SK-N-SH (cell line): ENCODE measurements at regions not wholly inside any gene's neighbourhood (a gene's known extent, or its start where the extent isn't known, plus 50 kb on each side); places are given as distances from the start of the nearest gene placed in this dataset.

ENCODE experiments used
- CTCF ChIA-PET: fragments of 300-600, 350-600 bp; formaldehyde crosslinking; extraction: SDS; loops from one replicate; lab custom pipeline; 2021; lab: Yijun Ruan, JAX
- POLR2A ChIA-PET: fragments of 350-600 bp; sonication (Branson Sonifier 250); formaldehyde crosslinking; extraction: SDS; loops from one replicate; lab custom pipeline; 2020; ENCODE audit warnings: antibody characterized with exemption, inconsistent platforms; lab: Yijun Ruan, JAX
- DNase-seq: peaks from one replicate; pipeline ENCODE4 v3.0.0; 2012
- H2AFZ ChIP-seq: fragments of 200-600 bp; sonication (generic); 2 replicates; pipeline ENCODE4 v1.8.1; 2016; ENCODE audit warnings: antibody characterized with exemption, mild to moderate bottlenecking, low read depth
- H3F3A ChIP-seq: fragments of 200-600 bp; sonication (generic); replicated peaks from 2 replicates; pipeline ENCODE3; 2016; ENCODE audit warnings: antibody characterized with exemption, mild to moderate bottlenecking; ENCODE audit not compliant: insufficient read depth
- H3K27ac ChIP-seq, 2 experiments: fragments of 200-500 bp in 1 of 2; fragments of 200-600 bp in 1 of 2; sonication (Bioruptor generic) in 1 of 2; sonication (generic), shearing (Covaris generic) in 1 of 2; 2 replicates each; pipeline versions ENCODE4 v1.5.1 to v1.6.1; 2014 to 2016; ENCODE audit warnings: low read depth in 2 of 2, inconsistent platforms in 1 of 2, low read length in 1 of 2, mild to moderate bottlenecking in 1 of 2, mixed read lengths in 1 of 2
- H3K27me3 ChIP-seq: fragments of 200-600 bp; sonication (generic), shearing (Covaris generic); 2 replicates; pipeline ENCODE4 v1.6.1; 2016; ENCODE audit warnings: mixed run types; ENCODE audit not compliant: insufficient read depth
- H3K36me3 ChIP-seq, 2 experiments: fragments of 200-500 bp in 1 of 2; fragments of 200-600 bp in 1 of 2; sonication (Bioruptor generic) in 1 of 2; sonication (generic) in 1 of 2; replicated peaks in 1 of 2; 2 replicates each; pipeline versions ENCODE3 to v1.5.1; 2014 to 2016; ENCODE audit warnings: low read length in 1 of 2, mild to moderate bottlenecking in 1 of 2; ENCODE audit not compliant: insufficient read depth in 2 of 2, control insufficient read depth in 1 of 2
- H3K4me1 ChIP-seq, 2 experiments: fragments of 200-500 bp in 1 of 2; fragments of 200-600 bp in 1 of 2; sonication (Bioruptor generic) in 1 of 2; sonication (generic), shearing (Covaris generic) in 1 of 2; 2 replicates each; pipeline versions ENCODE4 v1.5.1 to v1.6.1; 2014 to 2016; ENCODE audit warnings: low read depth in 1 of 2, low read length in 1 of 2, mixed run types in 1 of 2; ENCODE audit not compliant: insufficient read depth in 2 of 2, control insufficient read depth in 1 of 2
- H3K4me2 ChIP-seq: fragments of 200-600 bp; sonication (generic), shearing (Covaris generic); 2 replicates; pipeline ENCODE4 v1.6.1; 2017; ENCODE audit warnings: mixed run types
- H3K4me3 ChIP-seq, 2 experiments: fragments of 200-500 bp in 1 of 2; fragments of 200-600 bp in 1 of 2; sonication (Bioruptor generic) in 1 of 2; sonication (generic), shearing (Covaris generic) in 1 of 2; 2 replicates each; pipeline versions ENCODE4 v1.5.1 to v1.8.1; 2014 to 2016; ENCODE audit warnings: low read depth in 2 of 2, inconsistent platforms in 1 of 2, low read length in 1 of 2, mild to moderate bottlenecking in 1 of 2, mixed read lengths in 1 of 2, moderate library complexity in 1 of 2
- H3K79me2 ChIP-seq: fragments of 200-600 bp; sonication (generic); 2 replicates; pipeline ENCODE4 v1.8.1; 2017; ENCODE audit warnings: mild to moderate bottlenecking; ENCODE audit not compliant: insufficient read depth
- H3K9ac ChIP-seq: fragments of 200-600 bp; sonication (generic); 2 replicates; pipeline ENCODE4 v1.6.1; 2017; ENCODE audit warnings: mixed run types
- H3K9me2 ChIP-seq: fragments of 200-600 bp; sonication (generic); 2 replicates; pipeline ENCODE4 v1.6.1; 2017; ENCODE audit warnings: mixed run types
- H3K9me3 ChIP-seq: fragments of 200-600 bp; sonication (generic); 2 replicates; pipeline ENCODE4 v1.6.1; 2017; ENCODE audit warnings: mixed run types, mild to moderate bottlenecking, moderate library complexity
- H4K20me1 ChIP-seq: fragments of 200-600 bp; sonication (generic); 2 replicates; pipeline ENCODE4 v1.6.1; 2017; ENCODE audit warnings: mild to moderate bottlenecking, mixed run types; ENCODE audit not compliant: insufficient read depth
- FOSL2 ChIP-seq: IDR thresholded peaks from 2 replicates; pipeline ENCODE4 v1.4.0; 2012; ENCODE audit warnings: low read depth, mild to moderate bottlenecking, moderate library complexity, borderline replicate concordance
- FOXJ3 ChIP-seq: sonication (generic); formaldehyde crosslinking; IDR thresholded peaks from 2 replicates; pipeline ENCODE4 v1.5.1; 2020; ENCODE audit warnings: mild to moderate bottlenecking, missing genetic modification reagents
- FOXM1 ChIP-seq: IDR thresholded peaks from 2 replicates; pipeline ENCODE4 v1.4.0; 2012; ENCODE audit warnings: low read depth, mild to moderate bottlenecking
- GATA2 ChIP-seq: sonication (generic); formaldehyde crosslinking; IDR thresholded peaks from 2 replicates; pipeline ENCODE4 v1.5.0; 2020; ENCODE audit warnings: mild to moderate bottlenecking, missing genetic modification reagents
- JUND ChIP-seq: IDR thresholded peaks from 2 replicates; pipeline ENCODE4 v1.4.0; 2012
- NFIC ChIP-seq: IDR thresholded peaks from 2 replicates; pipeline ENCODE4 v1.4.0; 2012; ENCODE audit warnings: borderline replicate concordance
- RAD21 ChIP-seq: IDR thresholded peaks from 2 replicates; pipeline ENCODE4 v1.6.1; 2012; ENCODE audit warnings: mild to moderate bottlenecking, low read length
- RCOR1 ChIP-seq: fragments of 150-350 bp; IDR thresholded peaks from 2 replicates; pipeline ENCODE4 v1.6.1; 2017; ENCODE audit warnings: antibody characterized with exemption, low read length
- RXRA ChIP-seq: IDR thresholded peaks from 2 replicates; pipeline ENCODE4 v1.4.0; 2012; ENCODE audit warnings: low read depth, mild to moderate bottlenecking, borderline replicate concordance
- SIN3A ChIP-seq: IDR thresholded peaks from 2 replicates; pipeline ENCODE4 v1.6.1; 2012; ENCODE audit warnings: low read depth, mild to moderate bottlenecking, low read length, moderate library complexity, borderline replicate concordance
- SMC3 ChIP-seq: IDR thresholded peaks from 2 replicates; pipeline ENCODE4 v1.6.1; 2012; ENCODE audit warnings: low read depth, low read length, improper control_type of control experiment
- TAF1 ChIP-seq: IDR thresholded peaks from 2 replicates; pipeline ENCODE4 v1.6.1; 2012; ENCODE audit warnings: low read depth, mild to moderate bottlenecking, low read length, moderate library complexity, borderline replicate concordance
- YY1 ChIP-seq: IDR thresholded peaks from 2 replicates; pipeline ENCODE4 v1.4.0; 2012; ENCODE audit warnings: low read depth, mild to moderate bottlenecking
- WGBS: methylation state at CpG from one replicate; pipeline ENCODE4 v1.1.6; 2017; ENCODE audit warnings: low lambda C conversion rate; 5-methylcytosine and 5-hydroxymethylcytosine counted together
- TF ChIP-seq, protein P1 (sequence below): fragments of 200-600 bp; sonication (generic); IDR thresholded peaks from 2 replicates; pipeline ENCODE4 v1.6.1; 2017; ENCODE audit warnings: antibody characterized with exemption, mild to moderate bottlenecking, moderate library complexity
- TF ChIP-seq, protein P2 (sequence below): fragments of 150-350 bp; IDR thresholded peaks from 2 replicates; pipeline ENCODE4 v1.6.1; 2017; ENCODE audit warnings: antibody characterized with exemption, low read length, low read depth, borderline replicate concordance
- TF ChIP-seq, protein P3 (sequence below): fragments of 150-350 bp; IDR thresholded peaks from 2 replicates; pipeline ENCODE4 v1.6.1; 2016; ENCODE audit warnings: mild to moderate bottlenecking, low read depth, low read length
- TF ChIP-seq, protein P4 (sequence below): IDR thresholded peaks from 2 replicates; pipeline ENCODE4 v1.4.0; 2012; ENCODE audit warnings: low read depth
- TF ChIP-seq, protein P5 (sequence below): IDR thresholded peaks from 2 replicates; pipeline ENCODE4 v1.6.1; 2012; ENCODE audit warnings: mild to moderate bottlenecking, low read depth, low read length, moderate library complexity

DNA sequence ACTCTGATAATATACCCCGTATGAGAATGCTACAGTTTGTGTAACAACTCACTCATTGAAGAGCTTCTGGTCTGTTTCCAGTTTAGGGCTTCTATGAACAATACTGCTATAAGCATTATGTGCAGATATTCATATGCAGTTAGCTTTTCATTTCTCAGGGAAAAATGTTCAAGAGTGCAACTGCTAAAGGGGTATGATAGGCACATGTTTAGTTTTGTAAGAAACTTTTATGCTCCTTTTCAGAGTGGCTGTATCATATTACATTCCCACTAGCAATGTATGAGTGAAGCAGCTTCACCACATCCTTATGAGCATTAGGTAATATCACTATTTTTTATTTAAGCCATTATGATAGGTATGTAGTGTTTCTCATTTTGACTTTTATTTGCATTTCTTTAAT lies 182.6 kb upstream of the CXCL12 start:
- Histone ChIP-seq H3K9ac (no peak overlapping the region), H3K4me3 (no peak overlapping the region), H3K4me1 (peaks cover 0 to 6% of the 10 kb centered on the region in 2 experiments; a peak in 1 of 4 replicates), H3K4me2 (no peak overlapping the region), H3K79me2 (no peaks in the 10 kb centered on the region), H2AFZ (no peak overlapping the region), H3K27ac (no peak overlapping the region; a peak in 1 of 4 replicates), H3K27me3 (no peaks in the 10 kb centered on the region; the same call in 1 of the 2 replicates), H3K9me3 (no peaks in the 10 kb centered on the region), H3F3A (peaks cover 8% of the 10 kb centered on the region), H3K9me2 (no peaks in the 10 kb centered on the region), H4K20me1 (no peaks in the 10 kb centered on the region), H3K36me3 (no peaks in the 10 kb centered on the region)
- no peak for DNase-seq
- ChIA-PET POLR2A (no interaction called here), CTCF (no interaction called here)
- TF ChIP-seq RXRA (no peak), FOXM1 (no peak), FOSL2 (no peak), GATA2 (CRISPR knock-in tag) (no peak), NFIC (no peak), FOXJ3 (CRISPR knock-in tag) (no peak), RCOR1 (no peak), JUND (no peak), TAF1 (no peak), SIN3A (no peak), SMC3 (no peak), YY1 (no peak), RAD21 (no peak)
- TF ChIP-seq, protein P1, sequence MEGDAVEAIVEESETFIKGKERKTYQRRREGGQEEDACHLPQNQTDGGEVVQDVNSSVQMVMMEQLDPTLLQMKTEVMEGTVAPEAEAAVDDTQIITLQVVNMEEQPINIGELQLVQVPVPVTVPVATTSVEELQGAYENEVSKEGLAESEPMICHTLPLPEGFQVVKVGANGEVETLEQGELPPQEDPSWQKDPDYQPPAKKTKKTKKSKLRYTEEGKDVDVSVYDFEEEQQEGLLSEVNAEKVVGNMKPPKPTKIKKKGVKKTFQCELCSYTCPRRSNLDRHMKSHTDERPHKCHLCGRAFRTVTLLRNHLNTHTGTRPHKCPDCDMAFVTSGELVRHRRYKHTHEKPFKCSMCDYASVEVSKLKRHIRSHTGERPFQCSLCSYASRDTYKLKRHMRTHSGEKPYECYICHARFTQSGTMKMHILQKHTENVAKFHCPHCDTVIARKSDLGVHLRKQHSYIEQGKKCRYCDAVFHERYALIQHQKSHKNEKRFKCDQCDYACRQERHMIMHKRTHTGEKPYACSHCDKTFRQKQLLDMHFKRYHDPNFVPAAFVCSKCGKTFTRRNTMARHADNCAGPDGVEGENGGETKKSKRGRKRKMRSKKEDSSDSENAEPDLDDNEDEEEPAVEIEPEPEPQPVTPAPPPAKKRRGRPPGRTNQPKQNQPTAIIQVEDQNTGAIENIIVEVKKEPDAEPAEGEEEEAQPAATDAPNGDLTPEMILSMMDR: no peak
- TF ChIP-seq, protein P2, sequence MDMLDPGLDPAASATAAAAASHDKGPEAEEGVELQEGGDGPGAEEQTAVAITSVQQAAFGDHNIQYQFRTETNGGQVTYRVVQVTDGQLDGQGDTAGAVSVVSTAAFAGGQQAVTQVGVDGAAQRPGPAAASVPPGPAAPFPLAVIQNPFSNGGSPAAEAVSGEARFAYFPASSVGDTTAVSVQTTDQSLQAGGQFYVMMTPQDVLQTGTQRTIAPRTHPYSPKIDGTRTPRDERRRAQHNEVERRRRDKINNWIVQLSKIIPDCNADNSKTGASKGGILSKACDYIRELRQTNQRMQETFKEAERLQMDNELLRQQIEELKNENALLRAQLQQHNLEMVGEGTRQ: no peak
- TF ChIP-seq, protein P3, sequence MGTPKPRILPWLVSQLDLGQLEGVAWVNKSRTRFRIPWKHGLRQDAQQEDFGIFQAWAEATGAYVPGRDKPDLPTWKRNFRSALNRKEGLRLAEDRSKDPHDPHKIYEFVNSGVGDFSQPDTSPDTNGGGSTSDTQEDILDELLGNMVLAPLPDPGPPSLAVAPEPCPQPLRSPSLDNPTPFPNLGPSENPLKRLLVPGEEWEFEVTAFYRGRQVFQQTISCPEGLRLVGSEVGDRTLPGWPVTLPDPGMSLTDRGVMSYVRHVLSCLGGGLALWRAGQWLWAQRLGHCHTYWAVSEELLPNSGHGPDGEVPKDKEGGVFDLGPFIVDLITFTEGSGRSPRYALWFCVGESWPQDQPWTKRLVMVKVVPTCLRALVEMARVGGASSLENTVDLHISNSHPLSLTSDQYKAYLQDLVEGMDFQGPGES: no peak
- TF ChIP-seq, protein P4, sequence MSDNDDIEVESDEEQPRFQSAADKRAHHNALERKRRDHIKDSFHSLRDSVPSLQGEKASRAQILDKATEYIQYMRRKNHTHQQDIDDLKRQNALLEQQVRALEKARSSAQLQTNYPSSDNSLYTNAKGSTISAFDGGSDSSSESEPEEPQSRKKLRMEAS: no peak
- TF ChIP-seq, protein P5, sequence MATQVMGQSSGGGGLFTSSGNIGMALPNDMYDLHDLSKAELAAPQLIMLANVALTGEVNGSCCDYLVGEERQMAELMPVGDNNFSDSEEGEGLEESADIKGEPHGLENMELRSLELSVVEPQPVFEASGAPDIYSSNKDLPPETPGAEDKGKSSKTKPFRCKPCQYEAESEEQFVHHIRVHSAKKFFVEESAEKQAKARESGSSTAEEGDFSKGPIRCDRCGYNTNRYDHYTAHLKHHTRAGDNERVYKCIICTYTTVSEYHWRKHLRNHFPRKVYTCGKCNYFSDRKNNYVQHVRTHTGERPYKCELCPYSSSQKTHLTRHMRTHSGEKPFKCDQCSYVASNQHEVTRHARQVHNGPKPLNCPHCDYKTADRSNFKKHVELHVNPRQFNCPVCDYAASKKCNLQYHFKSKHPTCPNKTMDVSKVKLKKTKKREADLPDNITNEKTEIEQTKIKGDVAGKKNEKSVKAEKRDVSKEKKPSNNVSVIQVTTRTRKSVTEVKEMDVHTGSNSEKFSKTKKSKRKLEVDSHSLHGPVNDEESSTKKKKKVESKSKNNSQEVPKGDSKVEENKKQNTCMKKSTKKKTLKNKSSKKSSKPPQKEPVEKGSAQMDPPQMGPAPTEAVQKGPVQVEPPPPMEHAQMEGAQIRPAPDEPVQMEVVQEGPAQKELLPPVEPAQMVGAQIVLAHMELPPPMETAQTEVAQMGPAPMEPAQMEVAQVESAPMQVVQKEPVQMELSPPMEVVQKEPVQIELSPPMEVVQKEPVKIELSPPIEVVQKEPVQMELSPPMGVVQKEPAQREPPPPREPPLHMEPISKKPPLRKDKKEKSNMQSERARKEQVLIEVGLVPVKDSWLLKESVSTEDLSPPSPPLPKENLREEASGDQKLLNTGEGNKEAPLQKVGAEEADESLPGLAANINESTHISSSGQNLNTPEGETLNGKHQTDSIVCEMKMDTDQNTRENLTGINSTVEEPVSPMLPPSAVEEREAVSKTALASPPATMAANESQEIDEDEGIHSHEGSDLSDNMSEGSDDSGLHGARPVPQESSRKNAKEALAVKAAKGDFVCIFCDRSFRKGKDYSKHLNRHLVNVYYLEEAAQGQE: no peak
- 4% methylated on average over 1 of the region's 1 CpG for WGBS
